Ovary (tissue), 7 donors: ENCODE measurements at regions not wholly inside any gene's neighbourhood (a gene's known extent, or its start where the extent isn't known, plus 50 kb on each side); places are given as distances from the start of the nearest gene placed in this dataset.

Source experiments
- DNase-seq, 5 donors: peaks; one replicate each; pipeline ENCODE4 v3.0.0-alpha.2; 2019 to 2020
- H3K27ac ChIP-seq, 2 donors: fragments of 200-600 bp; one replicate each; pipeline versions ENCODE4 v1.5.1 to v1.8.0; 2019 to 2022
- H3K27me3 ChIP-seq: fragments of 200-600 bp; one replicate; pipeline ENCODE4 v1.8.0; 2022
- H3K36me3 ChIP-seq: fragments of 200-600 bp; sonication (generic); one replicate; pipeline ENCODE4 v1.5.1; 2019
- H3K4me1 ChIP-seq: one replicate; pipeline ENCODE4 v1.8.1; 2013; ENCODE audit warnings: mild to moderate bottlenecking, moderate library complexity; ENCODE audit not compliant: insufficient read depth
- H3K4me3 ChIP-seq: fragments of 200-600 bp; sonication (generic); one replicate; pipeline ENCODE4 v1.5.1; 2017
- H3K9me3 ChIP-seq, 2 donors: fragments of 200-600 bp in 1 of 2; sonication (generic) in 1 of 2; one replicate each; pipeline versions ENCODE4 v1.5.1 to v1.8.1; 2013 to 2019; ENCODE audit warnings: mild to moderate bottlenecking in 1 of 2, moderate library complexity in 1 of 2
- CTCF ChIP-seq, 3 donors: fragments of 450-650 bp in 2 of 3; fragments of 200-600 bp in 1 of 3; IDR thresholded peaks; one replicate each; pipeline versions ENCODE4 v1.5.1 to v1.8.0; 2016 to 2022; ENCODE audit warnings: antibody characterized with exemption in 3 of 3, mild to moderate bottlenecking in 1 of 3
- EP300 ChIP-seq: sonication (generic); formaldehyde crosslinking; IDR thresholded peaks from one replicate; pipeline ENCODE4 v1.6.1; 2017; ENCODE audit warnings: antibody characterized with exemption
- POLR2A ChIP-seq: fragments of 450-650 bp; IDR thresholded peaks from one replicate; pipeline ENCODE4 v1.6.1; 2017; ENCODE audit warnings: antibody characterized with exemption, mild to moderate bottlenecking, moderate library complexity
- WGBS, 3 donors: extraction: QIAGEN DNeasy Blood & Tissue Kit in 1 of 3; methylation state at CpG; one replicate each; pipeline versions ENCODE4 v1.1.5 to v1.1.7; 2013 to 2017; 5-methylcytosine and 5-hydroxymethylcytosine counted together
- intact Hi-C, 4 donors: fragments of 100-400 bp; cut with DNase I; formaldehyde crosslinking; loops; one replicate each; pipeline versions ENCODE4 v1.11.0 to v1.15.1; 2022 to 2023
- donor health status: DM: no; HTN: no; CAD: no; lungs with moderate emphysema.
- donor health status: DM: no; HTN: no; CAD: no.
- donor health status: Bipolar disorder and iron deficiency.
- donor health status: DM: no; HTN: no; CAD: no.
- donor health status: DM: yes; HTN: yes; CAD: no.

GRCh38 chr6:78020586-78020985 lies 367.7 kb downstream of the MEI4 start:
- no peak overlapping the region for H3K4me3 ChIP-seq
- H3K9me3 ChIP-seq, result no peaks in the 10 kb centered on the region
- TF ChIP-seq CTCF (IDR thresholded peaks at IDR 0.05) (no peak), POLR2A (no peak), EP300 (no peak)
- H3K27me3 ChIP-seq, result no peaks in the 10 kb centered on the region
- H3K27ac ChIP-seq, result no peak overlapping the region
- no peaks in the 10 kb centered on the region for H3K4me1 ChIP-seq
- no peak for DNase-seq
- H3K36me3 ChIP-seq, result no peaks in the 10 kb centered on the region
- intact Hi-C loops, result no loop called here
- WGBS, 3 donors, result 73 to 80% (median 77%) methylated on average over 3 of the region's 3 CpGs

- Histone ChIP-seq H3K4me3 (no peak overlapping the region), H3K4me1 (no peaks in the 10 kb centered on the region), H3K27me3 (no peaks in the 10 kb centered on the region), H3K9me3 (no peaks in the 10 kb centered on the region), H3K36me3 (no peaks in the 10 kb centered on the region), H3K27ac (no peak overlapping the region)
- intact Hi-C loops, result no loop called here
- no peak for TF ChIP-seq CTCF (IDR thresholded peaks at IDR 0.05)
- no peak for TF ChIP-seq POLR2A
- no peak for TF ChIP-seq EP300
- no peak for DNase-seq
Measured at GRCh38 chr6:78025502-78025901, 372.7 kb downstream of the MEI4 start.

GRCh38 chr6:78031228-78031627 lies 378.4 kb downstream of the MEI4 start:
- Histone ChIP-seq H3K9me3 (no peaks in the 10 kb centered on the region), H3K27ac (no peak overlapping the region), H3K4me1 (no peaks in the 10 kb centered on the region), H3K27me3 (no peaks in the 10 kb centered on the region), H3K4me3 (no peak overlapping the region), H3K36me3 (no peaks in the 10 kb centered on the region)
- DNase-seq, result no peak
- no peak for TF ChIP-seq EP300
- no peak for TF ChIP-seq POLR2A
- no peak for TF ChIP-seq CTCF (IDR thresholded peaks at IDR 0.05)
- intact Hi-C loops, result no loop called here

- Histone ChIP-seq H3K27me3 (no peaks in the 10 kb centered on the region), H3K36me3 (no peaks in the 10 kb centered on the region), H3K9me3 (no peaks in the 10 kb centered on the region), H3K27ac (no peak overlapping the region), H3K4me1 (no peaks in the 10 kb centered on the region), H3K4me3 (no peak overlapping the region)
- intact Hi-C loops, result no loop called here
- TF ChIP-seq POLR2A, result no peak
- TF ChIP-seq EP300, result no peak
- no peak for TF ChIP-seq CTCF (IDR thresholded peaks at IDR 0.05)
- no peak for DNase-seq
- 90 to 95% (median 93%) methylated on average over 1 of the region's 1 CpG for WGBS, 3 donors
Measured at GRCh38 chr6:78059171-78059570, 406.3 kb downstream of the MEI4 start.

- H3K27me3 ChIP-seq, result no peaks in the 10 kb centered on the region
- DNase-seq, result no peak
- intact Hi-C loops, result no loop called here
- H3K27ac ChIP-seq, result no peak overlapping the region
- no peak for TF ChIP-seq CTCF (IDR thresholded peaks at IDR 0.05)
- H3K9me3 ChIP-seq, result no peaks in the 10 kb centered on the region
- no peaks in the 10 kb centered on the region for H3K36me3 ChIP-seq
- no peak overlapping the region for H3K4me3 ChIP-seq
- no peaks in the 10 kb centered on the region for H3K4me1 ChIP-seq
- 86 to 93% (median 89%) methylated on average over 4 of the region's 4 CpGs for WGBS, 3 donors
Measured at GRCh38 chr6:78062993-78063392, 410.2 kb downstream of the MEI4 start.
